ENCODE measurements at regions not wholly inside any gene's neighbourhood (a gene's known extent, or its start where the extent isn't known, plus 50 kb on each side); places are given as distances from the start of the nearest gene placed in this dataset.
"Not testable (repeated sequence)": the region's sequence is repeated elsewhere in the genome, so short reads cannot be mapped to it uniquely, and the experiment has no call there.

- not testable (repeated sequence) for DNase-seq
Measured at GRCh38 chr2:87622720-87623119, 125.2 kb upstream of the PLGLB2 start.

GRCh38 chr2:87629491-87630458, 118.1 kb upstream of the PLGLB2 start:
- DNase-seq, result peak; percentile 85

GRCh38 chr2:87630892-87631291, 117.0 kb upstream of the PLGLB2 start:
- not testable (repeated sequence) for DNase-seq

- DNase-seq, result not testable (repeated sequence)
Measured at GRCh38 chr2:87631402-87631801, 116.5 kb upstream of the PLGLB2 start.

- not testable (repeated sequence) for DNase-seq
Measured at GRCh38 chr2:87633287-87633963, 114.5 kb upstream of the PLGLB2 start.

GRCh38 chr2:87634106-87634505, 113.8 kb upstream of the PLGLB2 start:
- not testable (repeated sequence) for DNase-seq

GRCh38 chr2:87634971-87635650, 112.8 kb upstream of the PLGLB2 start:
- DNase-seq, result peak; percentile 24

- DNase-seq, result not testable (repeated sequence)
Measured at GRCh38 chr2:87636246-87636645, 111.6 kb upstream of the PLGLB2 start.

GRCh38 chr2:87636735-87637134, 111.2 kb upstream of the PLGLB2 start:
- DNase-seq, result peak; percentile 18

- DNase-seq, result peak; percentile 77
Measured at GRCh38 chr2:87637249-87637990, 110.5 kb upstream of the PLGLB2 start.

- not testable (repeated sequence) for DNase-seq
Measured at GRCh38 chr2:87638114-87638807, 109.6 kb upstream of the PLGLB2 start.

GRCh38 chr2:87638872-87639271, 109.0 kb upstream of the PLGLB2 start:
- not testable (repeated sequence) for DNase-seq

- not testable (repeated sequence) for DNase-seq
Measured at GRCh38 chr2:87639801-87640440, 108.0 kb upstream of the PLGLB2 start.

GRCh38 chr2:87640961-87641563, 106.8 kb upstream of the PLGLB2 start:
- peak; percentile 22 for DNase-seq

- DNase-seq, result not testable (repeated sequence)
Measured at GRCh38 chr2:87643165-87643564, 104.7 kb upstream of the PLGLB2 start.

- DNase-seq, result not testable (repeated sequence)
Measured at GRCh38 chr2:87647737-87648498, 100.0 kb upstream of the PLGLB2 start.

- not testable (repeated sequence) for DNase-seq
Measured at GRCh38 chr2:87648815-87649214, 99.1 kb upstream of the PLGLB2 start.

GRCh38 chr2:87649871-87650270, 98.0 kb upstream of the PLGLB2 start:
- DNase-seq, result not testable (repeated sequence)

GRCh38 chr2:87650837-87651236, 97.0 kb upstream of the PLGLB2 start:
- not testable (repeated sequence) for DNase-seq

- DNase-seq, result not testable (repeated sequence)
Measured at GRCh38 chr2:87651589-87651988, 96.3 kb upstream of the PLGLB2 start.

Measured in fibroblast of skin of scalp (primary cell).